ENCODE measurements at regions not wholly inside any gene's neighbourhood (a gene's known extent, or its start where the extent isn't known, plus 50 kb on each side); places are given as distances from the start of the nearest gene placed in this dataset.
A peak's percentile ranks its signal among the peaks of the same experiment; 100 is the strongest.

DNA sequence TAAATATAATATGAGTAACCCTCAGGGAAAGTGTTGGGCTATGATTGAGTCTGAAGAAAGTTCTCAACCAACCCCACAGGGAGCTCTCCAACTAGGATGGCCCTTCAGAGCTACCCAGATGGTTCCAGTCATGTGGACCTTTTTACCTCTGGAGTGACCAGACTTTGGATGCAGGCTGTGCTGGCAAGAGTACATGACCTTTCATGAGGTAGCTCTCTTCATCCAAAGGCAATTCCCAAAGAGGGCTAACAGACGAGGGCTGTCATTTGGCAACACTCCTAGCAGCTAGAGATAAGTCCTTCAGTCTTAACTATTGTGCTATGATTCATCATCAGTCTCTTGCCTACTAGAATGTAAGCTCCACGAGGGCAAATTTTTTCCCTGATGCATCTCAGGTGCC lies 75.4 kb downstream of the DUSP6 start:
- Histone ChIP-seq H3K4me1 (peaks cover 0 to 31% (median 7%) of the 10 kb centered on the region in 12 donors), H3K27ac (no peak overlapping the region), H3K27me3 (no peaks in the 10 kb centered on the region), H3K9me3 (no peaks in the 10 kb centered on the region), H3K36me3 (no peaks in the 10 kb centered on the region), H3K4me3 (no peak overlapping the region)
- TF ChIP-seq POLR2A (IDR thresholded peaks at IDR 0.05), result no peak
- TF ChIP-seq, protein P1, sequence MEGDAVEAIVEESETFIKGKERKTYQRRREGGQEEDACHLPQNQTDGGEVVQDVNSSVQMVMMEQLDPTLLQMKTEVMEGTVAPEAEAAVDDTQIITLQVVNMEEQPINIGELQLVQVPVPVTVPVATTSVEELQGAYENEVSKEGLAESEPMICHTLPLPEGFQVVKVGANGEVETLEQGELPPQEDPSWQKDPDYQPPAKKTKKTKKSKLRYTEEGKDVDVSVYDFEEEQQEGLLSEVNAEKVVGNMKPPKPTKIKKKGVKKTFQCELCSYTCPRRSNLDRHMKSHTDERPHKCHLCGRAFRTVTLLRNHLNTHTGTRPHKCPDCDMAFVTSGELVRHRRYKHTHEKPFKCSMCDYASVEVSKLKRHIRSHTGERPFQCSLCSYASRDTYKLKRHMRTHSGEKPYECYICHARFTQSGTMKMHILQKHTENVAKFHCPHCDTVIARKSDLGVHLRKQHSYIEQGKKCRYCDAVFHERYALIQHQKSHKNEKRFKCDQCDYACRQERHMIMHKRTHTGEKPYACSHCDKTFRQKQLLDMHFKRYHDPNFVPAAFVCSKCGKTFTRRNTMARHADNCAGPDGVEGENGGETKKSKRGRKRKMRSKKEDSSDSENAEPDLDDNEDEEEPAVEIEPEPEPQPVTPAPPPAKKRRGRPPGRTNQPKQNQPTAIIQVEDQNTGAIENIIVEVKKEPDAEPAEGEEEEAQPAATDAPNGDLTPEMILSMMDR (IDR thresholded peaks at IDR 0.05), result no peak
- ATAC-seq (peak in 3 of 4 donors; percentile 71 to 83 (median 79)), DNase-seq (peak in 3 of 5 donors; percentile 16 to 62 (median 43))
- intact Hi-C loops (cut with DNase I), result loop anchor here in 1 of 10 donors (10.0 kb wide), 1 partner anchor 92 kb away; no protein-coding TSS in a partner anchor
- 41 to 56% (median 45%) methylated on average over 2 of the region's 2 CpGs for WGBS, 4 donors

DNA sequence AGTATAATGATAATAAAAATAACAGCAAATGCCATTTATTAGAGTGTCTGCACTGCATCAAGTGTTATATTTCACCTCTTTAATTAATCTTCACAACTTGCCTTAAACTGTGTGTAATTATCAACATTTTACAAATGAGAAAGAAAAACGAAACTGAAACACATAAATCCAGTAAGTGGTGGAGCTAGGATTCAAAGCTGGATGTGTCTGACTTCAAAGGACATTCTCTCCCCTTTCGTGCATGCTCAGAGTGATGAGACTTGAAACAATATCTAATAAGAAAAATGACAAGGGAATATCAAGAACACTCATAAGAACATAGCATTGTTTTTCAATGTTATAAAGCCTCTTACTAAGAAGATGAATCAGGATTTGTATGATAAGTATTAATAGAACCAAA lies 78.8 kb downstream of the DUSP6 start:
- 69 to 80% (median 70%) methylated on average over 2 of the region's 2 CpGs for WGBS, 4 donors
- no peak for ATAC-seq
- Histone ChIP-seq H3K4me1 (peaks cover 0 to 20% (median 0%) of the 10 kb centered on the region in 12 donors), H3K36me3 (no peaks in the 10 kb centered on the region), H3K27me3 (no peaks in the 10 kb centered on the region), H3K27ac (no peak overlapping the region), H3K4me3 (no peak overlapping the region), H3K9me3 (peaks cover 0 to 5% (median 0%) of the 10 kb centered on the region in 12 donors)
- no peak for TF ChIP-seq POLR2A (IDR thresholded peaks at IDR 0.05)
- TF ChIP-seq, protein P1 (IDR thresholded peaks at IDR 0.05), result no peak
- intact Hi-C loops (cut with DNase I), result loop anchor here in 1 of 10 donors (10.0 kb wide), 1 partner anchor 89 kb away; no protein-coding TSS in a partner anchor
- no peak for DNase-seq

DNA sequence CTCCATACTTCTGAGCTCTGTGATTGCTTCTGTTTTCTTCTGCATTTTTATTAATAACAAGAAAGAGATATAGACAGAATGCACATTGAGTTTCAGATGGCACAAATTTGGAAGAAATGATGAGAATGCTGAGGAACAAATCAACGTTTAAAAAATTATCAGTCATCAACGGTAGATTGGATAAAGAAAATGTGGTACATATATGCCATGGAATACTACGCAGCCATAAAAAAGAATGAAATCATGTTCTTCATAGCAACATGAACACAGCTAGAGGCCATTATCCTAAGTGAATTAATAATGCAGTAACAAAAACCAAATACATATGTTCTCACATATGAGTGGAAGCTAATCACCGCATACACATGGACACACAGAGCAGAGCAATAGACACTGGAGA lies 81.8 kb downstream of the DUSP6 start:
- no peak for DNase-seq
- no peak overlapping the region for H3K27ac ChIP-seq
- no peaks in the 10 kb centered on the region for H3K27me3 ChIP-seq
- intact Hi-C loops (cut with DNase I), result loop anchor here in 1 of 10 donors (10.0 kb wide), 1 partner anchor 86 kb away; no protein-coding TSS in a partner anchor
- WGBS, 4 donors, result 96 to 98% (median 97%) methylated on average over 4 of the region's 4 CpGs
- no peak for ATAC-seq
- peaks cover 0 to 5% (median 0%) of the 10 kb centered on the region in 12 donors for H3K9me3 ChIP-seq
- TF ChIP-seq, protein P1 (IDR thresholded peaks at IDR 0.05), result no peak
- TF ChIP-seq POLR2A (IDR thresholded peaks at IDR 0.05), result no peak
- H3K4me3 ChIP-seq, result no peak overlapping the region
- H3K36me3 ChIP-seq, result no peaks in the 10 kb centered on the region
- H3K4me1 ChIP-seq, result peaks cover 0 to 20% (median 0%) of the 10 kb centered on the region in 12 donors

DNA sequence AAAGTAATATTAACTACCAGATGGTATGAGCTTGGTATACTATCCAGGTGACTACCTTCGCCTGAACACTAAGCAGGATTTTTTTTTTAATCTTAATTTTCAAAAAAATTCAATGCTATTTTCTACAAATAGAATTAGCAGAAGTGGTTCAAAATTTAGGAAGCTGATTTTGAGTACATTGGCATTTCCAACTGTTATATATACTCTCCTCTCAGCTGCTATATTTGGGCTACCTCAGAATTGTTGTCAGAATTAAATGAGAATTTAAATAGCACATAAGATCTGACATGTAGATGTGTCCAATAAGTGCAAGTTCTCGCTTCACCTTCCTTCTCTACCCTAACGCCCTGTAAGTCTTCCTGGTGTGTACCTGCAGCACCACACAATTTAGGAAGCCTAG lies 83.1 kb downstream of the DUSP6 start:
- Histone ChIP-seq H3K4me3 (no peak overlapping the region), H3K9me3 (peaks cover 0 to 5% (median 0%) of the 10 kb centered on the region in 12 donors), H3K4me1 (peaks cover 0 to 20% (median 0%) of the 10 kb centered on the region in 12 donors), H3K36me3 (no peaks in the 10 kb centered on the region), H3K27ac (no peak overlapping the region), H3K27me3 (no peaks in the 10 kb centered on the region)
- WGBS, 4 donors, result 89 to 97% (median 93%) methylated on average over 3 of the region's 3 CpGs
- intact Hi-C loops (cut with DNase I), result no loop called here
- no peak for DNase-seq
- ATAC-seq, result no peak
- TF ChIP-seq, protein P1 (IDR thresholded peaks at IDR 0.05), result no peak
- TF ChIP-seq POLR2A (IDR thresholded peaks at IDR 0.05), result no peak

Data from heart left ventricle (tissue), 16 donors.